Brain microvascular endothelial cell (primary cell): ENCODE measurements at regions not wholly inside any gene's neighbourhood (a gene's known extent, or its start where the extent isn't known, plus 50 kb on each side); places are given as distances from the start of the nearest gene placed in this dataset.

ENCODE experiments used
- DNase-seq: peaks from one replicate; pipeline ENCODE4 v3.0.0-alpha.2; 2020
- H3K27ac ChIP-seq: fragments of 250-450 bp; sonication (Bioruptor Pico); 2 replicates; pipeline ENCODE4 v1.5.1; 2020; ENCODE audit warnings: mild to moderate bottlenecking, moderate library complexity
- H3K27me3 ChIP-seq: fragments of 250-450 bp; sonication (Bioruptor Pico); replicated peaks from 2 replicates; pipeline ENCODE4 v1.5.1; 2020; ENCODE audit warnings: mild to moderate bottlenecking
- H3K36me3 ChIP-seq: fragments of 250-450 bp; sonication (Bioruptor Pico); replicated peaks from 2 replicates; pipeline ENCODE4 v1.5.1; 2020; ENCODE audit warnings: mild to moderate bottlenecking
- H3K4me3 ChIP-seq: 2 replicates; pipeline ENCODE4 v1.5.1; 2011; ENCODE audit warnings: low read depth, mild to moderate bottlenecking, control low read depth, low read length, moderate library complexity
- CTCF ChIP-seq: IDR thresholded peaks from 2 replicates; pipeline ENCODE4 v1.5.1; 2011; ENCODE audit warnings: low read depth, mild to moderate bottlenecking, moderate library complexity, low read length, control low read depth, inconsistent platforms; ENCODE audit errors: missing control alignments
- in situ Hi-C: cut with HindIII; loops from 2 replicates; pipeline ENCODE4 v1.10.0; 2017; ENCODE audit warnings: low sequenced_read_pairs, low pct_ligation_motif_present

GRCh38 chr4:171524903-171525302 lies 288.3 kb upstream of the GALNTL6 start:
- Histone ChIP-seq H3K36me3 (no peaks in the 10 kb centered on the region), H3K4me3 (no peak overlapping the region), H3K27me3 (no peaks in the 10 kb centered on the region), H3K27ac (no peak overlapping the region)
- TF ChIP-seq CTCF = no peak
- in situ Hi-C loops = no loop called here
- no peak for DNase-seq

GRCh38 chr4:171521726-171522125 lies 291.5 kb upstream of the GALNTL6 start:
- Histone ChIP-seq H3K4me3 (no peak overlapping the region), H3K27me3 (no peaks in the 10 kb centered on the region), H3K36me3 (no peaks in the 10 kb centered on the region), H3K27ac (no peak overlapping the region)
- DNase-seq = no peak
- in situ Hi-C loops = no loop called here
- TF ChIP-seq CTCF = no peak

DNA sequence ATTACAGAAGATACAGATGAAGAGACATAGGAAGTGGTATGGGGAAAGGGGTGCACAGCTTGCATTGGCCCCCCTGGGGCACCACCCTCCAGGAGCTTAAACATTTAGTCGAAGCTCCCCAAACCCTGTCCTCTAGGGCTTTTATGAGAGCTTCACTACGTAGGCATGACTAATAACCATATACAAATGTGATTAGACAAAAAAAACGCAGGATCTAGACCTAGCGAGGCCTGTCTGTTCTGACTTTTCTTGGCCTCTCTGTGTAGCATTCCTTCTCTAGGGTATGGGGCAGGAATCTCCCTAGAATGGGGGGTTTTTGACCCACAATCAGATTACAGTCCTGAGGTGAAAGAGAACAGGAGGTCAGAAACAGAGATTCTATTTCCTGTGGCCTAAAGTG lies 293.7 kb upstream of the GALNTL6 start:
- TF ChIP-seq CTCF = no peak
- no peak overlapping the region for H3K4me3 ChIP-seq
- in situ Hi-C loops = no loop called here
- no peak overlapping the region for H3K27ac ChIP-seq
- H3K27me3 ChIP-seq = no peaks in the 10 kb centered on the region
- no peaks in the 10 kb centered on the region for H3K36me3 ChIP-seq
- no peak for DNase-seq

DNA sequence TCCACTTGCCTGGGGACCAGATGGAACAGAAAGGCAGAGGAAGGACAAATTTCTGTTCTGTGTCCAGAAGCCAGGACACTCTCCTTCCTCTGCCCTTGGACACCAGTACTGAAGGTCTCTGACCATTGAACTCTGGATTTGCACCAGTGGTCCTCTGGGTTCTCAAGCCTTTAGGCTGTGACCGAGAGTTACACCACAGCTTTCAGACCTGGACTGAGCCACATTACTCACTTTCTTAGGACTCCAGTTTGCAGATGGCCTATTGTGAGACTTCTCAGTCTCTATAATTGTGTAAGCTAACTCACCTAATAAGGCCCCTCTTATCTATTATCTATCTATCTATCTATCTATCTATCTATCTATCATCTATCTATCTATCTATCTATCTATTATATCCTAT lies 295.3 kb upstream of the GALNTL6 start:
- no peak for TF ChIP-seq CTCF
- DNase-seq = no peak
- Histone ChIP-seq H3K27me3 (no peaks in the 10 kb centered on the region), H3K4me3 (no peak overlapping the region), H3K36me3 (no peaks in the 10 kb centered on the region), H3K27ac (no peak overlapping the region)
- in situ Hi-C loops = no loop called here

- in situ Hi-C loops = no loop called here
- TF ChIP-seq CTCF = no peak
Observed at GRCh38 chr4:171516694-171517093, 296.5 kb upstream of the GALNTL6 start.

GRCh38 chr4:171484681-171485080 lies 328.5 kb upstream of the GALNTL6 start:
- no peaks in the 10 kb centered on the region for H3K36me3 ChIP-seq
- TF ChIP-seq CTCF = no peak
- no peak overlapping the region for H3K27ac ChIP-seq
- H3K27me3 ChIP-seq = no peaks in the 10 kb centered on the region
- DNase-seq = no peak
- H3K4me3 ChIP-seq = no peak overlapping the region
- in situ Hi-C loops = no loop called here

More at GRCh38 chr4:171516694-171517093, 296.5 kb upstream of the GALNTL6 start:
- H3K27ac ChIP-seq = no peak overlapping the region
- H3K4me3 ChIP-seq = no peak overlapping the region
- DNase-seq = no peak
- no peaks in the 10 kb centered on the region for H3K27me3 ChIP-seq
- no peaks in the 10 kb centered on the region for H3K36me3 ChIP-seq
